Stimulated activated CD4-positive, alpha-beta T cell treated with anti-CD3 and anti-CD28 coated beads, Interleukin-12 subunit alpha, Interleukin-12 subunit beta, amount 100 ng/mL, for 4 hours (primary cell): ENCODE measurements at regions not wholly inside any gene's neighbourhood (a gene's known extent, or its start where the extent isn't known, plus 50 kb on each side); places are given as distances from the start of the nearest gene placed in this dataset.
"Not testable (repeated sequence)": the region's sequence is repeated elsewhere in the genome, so short reads cannot be mapped to it uniquely, and the experiment has no call there.

Experiments used
- DNase-seq: peaks from one replicate; pipeline ENCODE4 v3.0.0-alpha.2; 2020

GRCh38 chr18:60319129-60319528 is 53.4 kb downstream of the MC4R start:
- no peak for DNase-seq

- no peak for DNase-seq
Observed at GRCh38 chr18:60311676-60312360, 60.8 kb downstream of the MC4R start.

- DNase-seq: no peak
Observed at GRCh38 chr18:60295674-60296073, 76.9 kb downstream of the MC4R start.

GRCh38 chr18:60292186-60292585 is 80.4 kb downstream of the MC4R start:
- DNase-seq: no peak

GRCh38 chr18:60279391-60279790 is 93.2 kb downstream of the MC4R start:
- no peak for DNase-seq

DNA sequence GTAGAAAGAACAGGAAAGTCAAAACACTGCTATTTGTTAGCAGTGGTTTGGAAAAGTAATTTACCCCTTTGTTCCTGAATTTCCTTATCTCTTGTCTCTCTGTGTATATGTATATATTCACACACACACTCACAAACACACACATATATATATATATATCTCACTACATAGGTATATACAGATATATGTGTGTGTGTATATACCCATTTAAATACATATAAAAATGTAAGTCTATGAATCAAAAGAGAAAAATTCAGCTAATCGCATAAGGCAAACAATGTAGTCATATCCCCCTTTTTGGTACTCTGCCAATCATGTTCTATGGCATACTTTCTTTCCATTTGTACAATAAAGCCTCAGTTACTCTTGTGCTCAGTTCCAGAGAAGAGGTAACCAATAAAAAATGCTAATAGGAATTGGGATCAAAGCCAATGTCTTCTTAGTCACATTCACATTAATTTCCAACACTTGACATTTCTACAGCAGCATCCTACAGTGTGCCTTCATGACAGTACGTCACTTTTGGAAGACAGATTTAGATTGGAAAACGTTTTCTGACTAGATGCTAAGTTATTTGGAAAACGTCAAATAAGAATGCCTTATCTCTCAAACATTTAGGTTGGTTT is 94.6 kb downstream of the MC4R start:
- DNase-seq: no peak

GRCh38 chr18:60267391-60268058 is 105.0 kb downstream of the MC4R start:
- no peak for DNase-seq

- DNase-seq: no peak
Observed at GRCh38 chr18:60266558-60266957, 106.0 kb downstream of the MC4R start.

GRCh38 chr18:60259052-60259681 is 113.4 kb downstream of the MC4R start:
- DNase-seq: no peak

DNA sequence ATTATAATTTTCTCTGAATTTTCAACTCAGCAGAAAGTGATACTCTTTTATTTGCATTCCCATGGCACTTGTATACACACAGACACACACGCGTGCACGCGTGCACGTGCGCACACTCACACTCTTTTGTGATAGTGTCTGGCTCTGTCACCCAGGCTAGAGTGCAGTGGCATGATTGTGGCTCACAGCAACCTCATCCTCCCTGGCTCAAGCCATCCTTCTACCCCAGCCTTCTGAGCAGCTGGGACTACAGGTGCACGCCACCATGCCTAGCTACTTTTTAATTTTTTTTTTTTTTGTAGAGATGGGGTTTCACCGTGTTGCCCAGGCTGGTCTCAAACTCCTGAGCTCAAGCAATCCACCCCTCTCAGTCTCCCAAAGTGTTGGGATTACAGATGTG is 123.2 kb downstream of the MC4R start:
- no peak for DNase-seq

DNA sequence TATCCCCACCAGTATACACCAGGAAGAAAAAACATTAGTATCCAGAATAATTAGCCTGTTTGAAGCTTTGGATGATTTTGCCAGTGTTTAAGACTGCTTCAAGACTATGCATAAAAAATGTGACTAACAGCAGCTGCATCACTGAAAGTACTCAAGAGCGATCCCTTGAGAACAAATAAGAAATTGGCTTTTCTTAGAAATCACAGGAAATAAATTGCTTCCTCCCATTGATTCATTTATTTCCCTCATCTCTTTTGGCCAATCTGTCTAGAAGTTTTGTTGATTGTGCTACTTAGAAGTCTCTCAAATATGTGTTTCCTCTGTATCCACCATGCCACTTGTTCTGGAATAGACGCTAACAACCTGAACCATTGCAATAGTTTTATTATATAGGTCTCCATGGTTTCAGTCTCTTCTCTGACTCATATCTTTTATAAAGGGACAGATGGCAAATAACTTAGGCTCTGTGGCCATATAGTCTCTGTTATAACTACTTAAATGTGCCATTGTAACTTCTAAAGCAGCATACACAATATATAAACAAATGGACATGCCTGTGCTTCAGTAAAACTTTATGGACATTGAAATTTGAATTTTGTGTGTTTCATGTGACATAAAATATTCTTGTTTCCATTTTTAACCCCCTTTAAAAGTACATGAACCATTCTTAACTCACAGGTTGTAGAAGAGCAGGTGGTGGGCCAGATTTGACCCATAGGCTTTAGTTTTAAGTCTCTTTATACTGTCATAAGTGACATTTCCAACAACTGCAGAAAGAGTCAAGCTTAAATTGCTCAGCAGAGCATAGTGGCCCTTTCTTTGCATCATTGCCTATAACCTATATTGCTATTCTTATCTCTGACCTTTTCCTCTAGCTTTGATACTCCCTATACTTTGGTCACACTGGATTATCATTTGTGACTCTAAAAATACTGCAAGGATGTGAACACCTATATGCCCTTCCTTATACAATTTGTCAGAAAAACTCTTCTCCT is 123.9 kb downstream of the MC4R start:
- no peak for DNase-seq

- DNase-seq: no peak
Observed at GRCh38 chr18:60247103-60247502, 125.5 kb downstream of the MC4R start.

- no peak for DNase-seq
Observed at GRCh38 chr18:60246606-60247005, 126.0 kb downstream of the MC4R start.

- no peak for DNase-seq
Observed at GRCh38 chr18:60245096-60245495, 127.5 kb downstream of the MC4R start.

- DNase-seq: not testable (repeated sequence)
Observed at GRCh38 chr18:60239024-60239710, 133.4 kb downstream of the MC4R start.

DNA sequence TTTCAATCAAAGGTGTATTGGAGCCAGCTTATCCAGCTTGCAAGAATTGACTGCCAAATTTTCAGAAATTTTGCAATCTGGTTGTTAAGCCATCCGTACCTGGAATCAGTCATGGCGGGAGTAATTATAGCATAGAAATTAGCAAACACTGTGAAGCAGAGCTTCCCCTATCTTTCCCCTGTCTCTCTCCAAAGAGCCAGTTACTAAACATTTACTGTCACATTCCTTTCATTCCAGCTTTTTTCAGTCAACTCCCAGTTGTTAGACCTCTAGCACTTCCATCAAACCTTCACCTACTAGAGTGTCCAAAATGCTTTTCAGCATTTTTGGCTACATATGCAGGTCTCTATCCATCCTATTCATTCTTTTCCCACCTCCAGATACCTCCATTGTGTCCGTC is 137.4 kb downstream of the MC4R start:
- DNase-seq: no peak

GRCh38 chr18:60232541-60232940 is 140.0 kb downstream of the MC4R start:
- no peak for DNase-seq

DNA sequence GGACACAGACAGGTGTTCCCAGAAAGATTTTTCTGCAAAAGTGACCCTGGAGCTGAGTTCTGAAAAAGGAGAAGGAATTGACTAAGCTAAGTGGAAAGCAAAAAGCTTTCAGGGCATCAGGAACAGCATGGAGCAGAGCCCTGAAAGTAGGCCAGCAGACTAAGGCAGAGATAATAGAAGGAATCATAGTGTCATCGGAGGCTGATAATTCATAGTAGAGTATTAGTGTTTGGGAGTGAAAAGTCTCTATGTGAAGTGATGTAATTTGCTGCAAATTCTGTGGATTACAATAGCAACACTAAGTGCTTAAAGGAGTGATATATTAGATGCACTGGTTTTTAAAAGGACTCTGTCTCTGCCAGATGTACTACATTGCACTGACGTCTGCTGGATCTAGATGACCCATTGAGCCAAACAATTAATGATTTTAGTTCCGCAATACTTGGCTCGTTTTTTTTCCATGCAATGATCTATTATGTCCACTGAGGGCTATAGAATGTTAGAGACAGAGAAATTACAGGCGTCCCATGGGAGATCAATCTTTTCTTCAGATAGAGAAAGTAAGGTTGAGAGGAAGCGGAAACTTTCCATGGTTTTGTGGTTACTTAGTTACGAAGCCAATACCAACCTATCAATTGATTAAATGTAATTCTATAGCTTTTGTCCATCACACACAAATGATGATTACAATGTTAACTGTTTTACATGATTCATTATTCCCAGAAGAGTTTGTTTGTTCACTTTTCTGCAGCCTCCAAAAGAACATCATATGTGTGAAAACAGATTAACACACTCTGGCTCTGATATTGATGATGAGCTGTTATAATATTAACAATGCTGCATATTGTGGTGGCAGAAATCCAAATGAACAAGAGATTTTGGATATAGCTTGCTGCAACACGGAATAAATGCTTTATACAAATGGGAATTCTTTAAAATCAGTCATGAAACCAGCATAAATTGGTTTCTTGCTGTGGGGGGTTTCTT is 143.7 kb downstream of the MC4R start:
- no peak for DNase-seq

- DNase-seq: no peak
Observed at GRCh38 chr18:60215432-60215831, 157.1 kb downstream of the MC4R start.

GRCh38 chr18:60209042-60209441 is 163.5 kb downstream of the MC4R start:
- no peak for DNase-seq

GRCh38 chr18:60202708-60203107 is 169.9 kb downstream of the MC4R start:
- DNase-seq: no peak
